Vagina (tissue), 2 donors: ENCODE measurements at regions not wholly inside any gene's neighbourhood (a gene's known extent, or its start where the extent isn't known, plus 50 kb on each side); places are given as distances from the start of the nearest gene placed in this dataset.
A peak's percentile ranks its signal among the peaks of the same experiment; 100 is the strongest.

Experiments
- DNase-seq, 2 donors: peaks; one replicate each; pipeline ENCODE4 v3.0.0-alpha.2; 2017; ENCODE audit errors: extremely low spot score in 2 of 2
- H3K27ac ChIP-seq: fragments of 200-600 bp; sonication (generic); one replicate; pipeline ENCODE4 v1.5.1; 2019
- H3K27me3 ChIP-seq: fragments of 200-600 bp; sonication (generic); one replicate; pipeline ENCODE4 v1.5.1; 2019
- H3K36me3 ChIP-seq, 2 donors: fragments of 200-600 bp; sonication (generic); one replicate each; pipeline ENCODE4 v1.5.1; 2017 to 2019
- H3K4me1 ChIP-seq: fragments of 200-600 bp; sonication (generic); one replicate; pipeline ENCODE4 v1.5.1; 2019
- H3K4me3 ChIP-seq, 2 donors: fragments of 200-600 bp; sonication (generic); 1 replicate in 1 of 2; 2 replicates in 1 of 2; pipeline ENCODE4 v1.5.1; 2016 to 2019
- H3K9me3 ChIP-seq: fragments of 200-600 bp; sonication (generic); one replicate; pipeline ENCODE4 v1.5.1; 2019
- POLR2A ChIP-seq, 2 donors: fragments of 450-650 bp; IDR thresholded peaks; one replicate each; pipeline ENCODE4 v1.6.1; 2017; ENCODE audit warnings: antibody characterized with exemption in 2 of 2, mild to moderate bottlenecking in 2 of 2, moderate library complexity in 2 of 2
- POLR2AphosphoS5 ChIP-seq, 2 donors: sonication (generic); formaldehyde crosslinking; IDR thresholded peaks; one replicate each; pipeline ENCODE4 v1.9.0; 2017; ENCODE audit warnings: antibody characterized with exemption in 2 of 2, mild to moderate bottlenecking in 2 of 2, low read depth in 1 of 2; ENCODE audit not compliant: insufficient read depth in 1 of 2
- intact Hi-C: fragments of 100-400 bp; cut with DNase I; formaldehyde crosslinking; loops from one replicate; pipeline ENCODE4 v1.15.1; 2023
- TF ChIP-seq, protein P1 (sequence below), 3 experiments: fragments of 450-650 bp in 2 of 3; fragments of 200-600 bp in 1 of 3; sonication (generic) in 1 of 3; IDR thresholded peaks; one replicate each; pipeline ENCODE4 v1.5.1; 2017 to 2019; ENCODE audit warnings: antibody characterized with exemption in 3 of 3, mild to moderate bottlenecking in 2 of 3, moderate library complexity in 2 of 3

DNA sequence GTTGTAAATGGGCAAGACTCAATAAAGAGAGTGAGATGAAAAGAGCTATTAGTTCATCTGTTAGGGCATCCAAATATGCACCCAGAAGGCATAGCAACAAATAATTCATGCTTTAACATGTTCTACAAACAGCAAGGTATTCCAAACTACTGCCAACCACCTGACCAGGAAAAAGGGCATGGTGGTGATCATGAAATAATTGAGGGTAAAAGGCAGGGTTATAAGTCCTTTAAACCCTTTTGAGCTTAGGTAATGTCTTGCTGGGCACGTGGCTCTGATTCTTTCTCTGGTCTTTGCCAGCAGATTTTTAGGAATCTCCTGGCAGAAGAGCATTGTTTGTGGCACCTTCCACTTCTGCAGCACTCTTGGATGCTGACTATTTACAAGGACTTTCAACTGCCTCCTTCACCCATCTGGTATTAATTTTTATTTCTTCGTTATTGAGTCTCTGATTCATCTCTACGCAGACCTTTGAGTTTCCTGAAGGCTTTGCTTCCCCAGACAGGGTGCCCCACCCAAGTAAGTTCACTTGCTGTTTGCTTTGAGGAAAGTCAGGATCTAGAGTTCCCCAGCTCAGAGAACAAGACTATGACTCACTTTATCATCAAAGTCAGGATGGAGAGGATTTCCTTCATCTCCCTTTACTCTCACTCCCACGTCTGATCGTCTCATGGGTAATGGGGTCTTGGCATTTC lies 83.4 kb upstream of the NEDD9 start:
- Histone ChIP-seq H3K27me3 (no peaks in the 10 kb centered on the region), H3K4me3 (no peak overlapping the region), H3K36me3 (no peaks in the 10 kb centered on the region), H3K4me1 (peaks cover 36% of the 10 kb centered on the region), H3K9me3 (no peaks in the 10 kb centered on the region), H3K27ac (peak overlapping the region; percentile 15)
- TF ChIP-seq, protein P1, sequence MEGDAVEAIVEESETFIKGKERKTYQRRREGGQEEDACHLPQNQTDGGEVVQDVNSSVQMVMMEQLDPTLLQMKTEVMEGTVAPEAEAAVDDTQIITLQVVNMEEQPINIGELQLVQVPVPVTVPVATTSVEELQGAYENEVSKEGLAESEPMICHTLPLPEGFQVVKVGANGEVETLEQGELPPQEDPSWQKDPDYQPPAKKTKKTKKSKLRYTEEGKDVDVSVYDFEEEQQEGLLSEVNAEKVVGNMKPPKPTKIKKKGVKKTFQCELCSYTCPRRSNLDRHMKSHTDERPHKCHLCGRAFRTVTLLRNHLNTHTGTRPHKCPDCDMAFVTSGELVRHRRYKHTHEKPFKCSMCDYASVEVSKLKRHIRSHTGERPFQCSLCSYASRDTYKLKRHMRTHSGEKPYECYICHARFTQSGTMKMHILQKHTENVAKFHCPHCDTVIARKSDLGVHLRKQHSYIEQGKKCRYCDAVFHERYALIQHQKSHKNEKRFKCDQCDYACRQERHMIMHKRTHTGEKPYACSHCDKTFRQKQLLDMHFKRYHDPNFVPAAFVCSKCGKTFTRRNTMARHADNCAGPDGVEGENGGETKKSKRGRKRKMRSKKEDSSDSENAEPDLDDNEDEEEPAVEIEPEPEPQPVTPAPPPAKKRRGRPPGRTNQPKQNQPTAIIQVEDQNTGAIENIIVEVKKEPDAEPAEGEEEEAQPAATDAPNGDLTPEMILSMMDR (IDR thresholded peaks at IDR 0.05), result no peak
- TF ChIP-seq POLR2AphosphoS5 (IDR thresholded peaks at IDR 0.05; ENCODE audit: insufficient read depth in 1 of 2, low read depth in 1 of 2) (peak in 1 of 2 donors; percentile 72), POLR2A (IDR thresholded peaks at IDR 0.05) (no peak)
- intact Hi-C loops, result no loop called here
- DNase-seq, result no peak

DNA sequence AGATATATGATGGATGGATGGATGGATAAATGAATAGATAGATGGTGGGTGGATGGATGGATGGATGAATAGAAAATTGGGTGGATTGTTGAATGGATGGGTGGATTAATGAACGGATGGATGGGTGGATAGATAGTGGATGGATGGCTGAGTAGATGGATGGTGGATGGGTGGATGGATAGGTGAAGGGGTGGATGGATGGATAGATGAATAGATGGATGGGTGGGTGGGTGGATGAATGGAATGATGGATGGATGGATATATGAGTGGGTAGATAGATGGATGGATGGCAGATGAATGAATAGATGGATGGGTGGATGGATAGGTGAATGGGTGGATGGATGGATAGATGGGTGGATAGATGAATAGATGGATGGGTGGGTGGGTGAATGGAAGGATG lies 80.7 kb upstream of the NEDD9 start:
- Histone ChIP-seq H3K27ac (no peak overlapping the region), H3K27me3 (no peaks in the 10 kb centered on the region), H3K36me3 (no peaks in the 10 kb centered on the region), H3K9me3 (no peaks in the 10 kb centered on the region), H3K4me1 (peaks cover 25% of the 10 kb centered on the region), H3K4me3 (no peak overlapping the region)
- intact Hi-C loops, result no loop called here
- TF ChIP-seq POLR2AphosphoS5 (IDR thresholded peaks at IDR 0.05; ENCODE audit: insufficient read depth in 1 of 2, low read depth in 1 of 2) (no peak), POLR2A (IDR thresholded peaks at IDR 0.05) (no peak)
- TF ChIP-seq, protein P1 (IDR thresholded peaks at IDR 0.05), result no peak
- no peak for DNase-seq

DNA sequence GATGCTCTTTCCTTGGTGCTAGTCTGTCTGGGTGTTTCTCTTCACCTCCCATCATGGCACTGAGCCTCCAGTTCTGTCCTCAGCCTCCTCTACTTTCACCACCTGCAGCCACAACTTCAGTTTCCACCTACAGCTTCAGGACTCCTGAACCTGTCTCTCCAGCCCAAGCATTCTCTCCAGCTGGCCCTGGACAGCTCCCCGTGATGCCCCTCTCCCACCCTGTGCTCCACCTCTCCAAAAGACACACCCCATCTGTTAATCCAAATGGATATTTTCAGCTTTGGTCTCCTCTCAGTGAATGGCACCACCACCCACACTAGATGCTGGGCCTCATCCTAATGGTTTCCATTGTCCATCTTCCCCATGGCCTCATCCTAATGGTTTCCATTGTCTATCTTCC lies 79.5 kb upstream of the NEDD9 start:
- no peaks in the 10 kb centered on the region for H3K9me3 ChIP-seq
- intact Hi-C loops, result no loop called here
- no peak overlapping the region for H3K4me3 ChIP-seq
- H3K27me3 ChIP-seq, result no peaks in the 10 kb centered on the region
- H3K36me3 ChIP-seq, result no peaks in the 10 kb centered on the region
- H3K27ac ChIP-seq, result no peak overlapping the region
- peaks cover 13% of the 10 kb centered on the region for H3K4me1 ChIP-seq
- no peak for DNase-seq
- TF ChIP-seq, protein P1 (IDR thresholded peaks at IDR 0.05), result no peak
- no peak for TF ChIP-seq POLR2A (IDR thresholded peaks at IDR 0.05)
- no peak for TF ChIP-seq POLR2AphosphoS5 (IDR thresholded peaks at IDR 0.05; ENCODE audit: insufficient read depth in 1 of 2, low read depth in 1 of 2)

DNA sequence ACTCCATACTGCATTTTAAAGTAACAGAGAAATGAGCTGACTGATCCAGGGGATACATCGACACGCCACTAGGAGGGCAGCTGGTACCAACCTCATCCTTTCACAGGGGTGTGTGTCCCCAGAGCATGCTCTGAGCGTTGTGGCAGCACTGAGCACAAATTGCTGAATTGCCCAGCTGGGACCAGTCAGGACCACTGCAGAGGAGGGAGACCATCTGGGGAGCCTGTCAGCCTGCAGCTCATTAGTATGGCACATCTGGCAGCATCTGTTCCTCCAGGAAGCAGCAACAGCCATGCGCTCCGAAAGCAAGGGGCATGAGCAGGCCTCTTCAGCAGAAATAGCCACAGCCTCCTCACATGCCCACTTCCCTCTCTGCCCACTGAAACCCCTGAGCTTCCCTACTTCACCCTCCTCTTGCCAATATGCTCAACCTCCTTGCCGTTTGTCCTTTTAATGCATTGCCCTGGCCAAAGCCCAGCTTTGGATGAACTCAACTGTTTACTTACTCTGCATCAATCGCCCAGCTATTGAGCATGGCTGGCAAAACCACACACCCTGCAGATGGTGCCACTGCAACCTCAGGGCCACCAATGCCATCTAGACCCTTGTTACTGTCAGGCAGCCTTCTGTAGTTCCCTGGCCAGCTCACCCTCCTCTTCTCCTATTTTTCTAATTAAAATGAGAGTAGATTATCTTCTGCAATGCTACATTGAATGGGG lies 77.6 kb upstream of the NEDD9 start:
- no peaks in the 10 kb centered on the region for H3K4me1 ChIP-seq
- TF ChIP-seq POLR2AphosphoS5 (IDR thresholded peaks at IDR 0.05; ENCODE audit: insufficient read depth in 1 of 2, low read depth in 1 of 2), result no peak
- no peak for TF ChIP-seq POLR2A (IDR thresholded peaks at IDR 0.05)
- TF ChIP-seq, protein P1 (IDR thresholded peaks at IDR 0.05), result no peak
- no peak overlapping the region for H3K27ac ChIP-seq
- H3K27me3 ChIP-seq, result no peaks in the 10 kb centered on the region
- H3K9me3 ChIP-seq, result no peaks in the 10 kb centered on the region
- H3K4me3 ChIP-seq, result no peak overlapping the region
- intact Hi-C loops, result no loop called here
- no peak for DNase-seq
- H3K36me3 ChIP-seq, result no peaks in the 10 kb centered on the region

DNA sequence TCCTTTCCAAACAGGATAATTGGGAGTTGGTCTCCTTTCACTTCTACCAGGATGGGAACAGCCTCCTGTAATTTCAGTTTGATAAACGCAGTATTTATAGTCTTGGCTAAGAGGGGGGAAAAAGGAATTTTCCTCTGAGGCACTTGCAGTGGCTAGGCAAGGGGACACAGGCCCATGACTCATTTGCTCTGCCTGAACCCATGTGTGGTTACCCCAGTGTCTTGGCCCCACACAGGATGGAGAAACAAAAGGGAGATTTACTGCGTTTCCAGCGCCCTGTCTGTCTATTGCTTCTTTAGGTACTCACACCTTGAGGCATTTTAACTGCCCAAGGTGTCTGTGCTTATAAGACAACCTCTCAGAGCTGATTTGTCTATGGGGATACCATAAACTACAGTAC lies 74.8 kb upstream of the NEDD9 start:
- intact Hi-C loops, result no loop called here
- no peak overlapping the region for H3K27ac ChIP-seq

More for the DNA sequence above, 74.8 kb upstream of the NEDD9 start:
- Histone ChIP-seq H3K4me3 (no peak overlapping the region), H3K9me3 (no peaks in the 10 kb centered on the region), H3K4me1 (no peaks in the 10 kb centered on the region), H3K36me3 (no peaks in the 10 kb centered on the region), H3K27me3 (no peaks in the 10 kb centered on the region)
- DNase-seq, result no peak
- TF ChIP-seq POLR2AphosphoS5 (IDR thresholded peaks at IDR 0.05; ENCODE audit: insufficient read depth in 1 of 2, low read depth in 1 of 2) (no peak), POLR2A (IDR thresholded peaks at IDR 0.05) (no peak)
- TF ChIP-seq, protein P1 (IDR thresholded peaks at IDR 0.05), result no peak
